ENCODE measurements at regions not wholly inside any gene's neighbourhood (a gene's known extent, or its start where the extent isn't known, plus 50 kb on each side); places are given as distances from the start of the nearest gene placed in this dataset.

- Histone ChIP-seq H3K4me1 (no peaks in the 10 kb centered on the region), H3K9me3 (no peaks in the 10 kb centered on the region), H3K36me3 (no peaks in the 10 kb centered on the region), H3K27ac (no peak overlapping the region), H3K4me3 (no peak overlapping the region), H3K27me3 (no peaks in the 10 kb centered on the region)
- intact Hi-C loops (cut with DNase I), result no loop called here
- WGBS, 2 donors, result 85 to 87% methylated on average over 1 of the region's 1 CpG
- no peak for TF ChIP-seq POLR2AphosphoS5 (IDR thresholded peaks at IDR 0.05)
- TF ChIP-seq POLR2A (IDR thresholded peaks at IDR 0.05), result no peak
- no peak for TF ChIP-seq EP300 (IDR thresholded peaks at IDR 0.05)
- no peak for TF ChIP-seq CTCF (IDR thresholded peaks at IDR 0.05)
- no peak for DNase-seq
These were observed 933.6 kb upstream of the ZWINT start for GRCh38 chr10:57294698-57295097.

- no peaks in the 10 kb centered on the region for H3K36me3 ChIP-seq
- no peak overlapping the region for H3K27ac ChIP-seq
- H3K4me1 ChIP-seq, result no peaks in the 10 kb centered on the region
- no peaks in the 10 kb centered on the region for H3K27me3 ChIP-seq
- no peak for DNase-seq
- intact Hi-C loops (cut with DNase I), result no loop called here
- TF ChIP-seq POLR2A (IDR thresholded peaks at IDR 0.05) (no peak), EP300 (IDR thresholded peaks at IDR 0.05) (no peak), CTCF (IDR thresholded peaks at IDR 0.05) (no peak), POLR2AphosphoS5 (IDR thresholded peaks at IDR 0.05) (no peak)
- H3K4me3 ChIP-seq, result no peak overlapping the region
- no peaks in the 10 kb centered on the region for H3K9me3 ChIP-seq
These were observed 927.7 kb upstream of the ZWINT start for GRCh38 chr10:57288754-57289153.

GRCh38 chr10:57262892-57263291 lies 901.8 kb upstream of the ZWINT start:
- no peak overlapping the region for H3K4me3 ChIP-seq
- no peaks in the 10 kb centered on the region for H3K9me3 ChIP-seq
- 51 to 67% methylated on average over 3 of the region's 3 CpGs for WGBS, 2 donors
- H3K36me3 ChIP-seq, result no peaks in the 10 kb centered on the region
- no peak for DNase-seq
- H3K4me1 ChIP-seq, result no peaks in the 10 kb centered on the region
- intact Hi-C loops (cut with DNase I), result no loop called here
- H3K27ac ChIP-seq, result no peak overlapping the region
- H3K27me3 ChIP-seq, result no peaks in the 10 kb centered on the region
- TF ChIP-seq CTCF (IDR thresholded peaks at IDR 0.05), result no peak
- no peak for TF ChIP-seq EP300 (IDR thresholded peaks at IDR 0.05)
- no peak for TF ChIP-seq POLR2A (IDR thresholded peaks at IDR 0.05)
- no peak for TF ChIP-seq POLR2AphosphoS5 (IDR thresholded peaks at IDR 0.05)

GRCh38 chr10:57260175-57260574 lies 899.1 kb upstream of the ZWINT start:
- intact Hi-C loops (cut with DNase I), result no loop called here
- WGBS, 2 donors, result 83 to 84% methylated on average over 2 of the region's 2 CpGs
- Histone ChIP-seq H3K9me3 (no peaks in the 10 kb centered on the region), H3K4me3 (no peak overlapping the region), H3K36me3 (no peaks in the 10 kb centered on the region), H3K4me1 (no peaks in the 10 kb centered on the region), H3K27ac (no peak overlapping the region), H3K27me3 (no peaks in the 10 kb centered on the region)
- TF ChIP-seq POLR2AphosphoS5 (IDR thresholded peaks at IDR 0.05) (no peak), EP300 (IDR thresholded peaks at IDR 0.05) (no peak), POLR2A (IDR thresholded peaks at IDR 0.05) (no peak), CTCF (IDR thresholded peaks at IDR 0.05) (no peak)
- no peak for DNase-seq

GRCh38 chr10:57249615-57250281 lies 888.7 kb upstream of the ZWINT start:
- Histone ChIP-seq H3K4me1 (no peaks in the 10 kb centered on the region), H3K36me3 (no peaks in the 10 kb centered on the region), H3K9me3 (no peaks in the 10 kb centered on the region), H3K4me3 (no peak overlapping the region), H3K27ac (no peak overlapping the region), H3K27me3 (no peaks in the 10 kb centered on the region)
- TF ChIP-seq EP300 (IDR thresholded peaks at IDR 0.05) (no peak), POLR2AphosphoS5 (IDR thresholded peaks at IDR 0.05) (no peak), POLR2A (IDR thresholded peaks at IDR 0.05) (no peak), CTCF (IDR thresholded peaks at IDR 0.05) (no peak)
- no peak for DNase-seq
- 92 to 94% methylated on average over 32 of the region's 32 CpGs for WGBS, 2 donors
- intact Hi-C loops (cut with DNase I), result no loop called here

Measured in sigmoid colon (tissue), 6 donors.